NCI-H2107 treated with DMSO at 0.1 percent for 48 hours (cell line): ENCODE measurements at regions not wholly inside any gene's neighbourhood (a gene's known extent, or its start where the extent isn't known, plus 50 kb on each side); places are given as distances from the start of the nearest gene placed in this dataset.

ENCODE experiments used
- DNase-seq: peaks from one replicate; lab custom pipeline; 2025; ENCODE audit not compliant: unreplicated experiment; lab: John Stamatoyannopoulos, UW

GRCh38 chr1:163650624-163651023 lies 328.9 kb downstream of the NUF2 start:
- peak; percentile 90 for DNase-seq

- DNase-seq = no peak
These were observed 330.7 kb downstream of the NUF2 start for GRCh38 chr1:163652441-163652840.

- no peak for DNase-seq
These were observed 333.8 kb downstream of the NUF2 start for GRCh38 chr1:163655565-163655964.

- DNase-seq = peak; percentile 33
These were observed 334.5 kb downstream of the NUF2 start for GRCh38 chr1:163656095-163656759.

- DNase-seq = no peak
These were observed 336.0 kb downstream of the NUF2 start for GRCh38 chr1:163657719-163658118.

GRCh38 chr1:163661391-163661790 lies 339.6 kb downstream of the NUF2 start:
- no peak for DNase-seq

GRCh38 chr1:163664671-163665335 lies 343.0 kb downstream of the NUF2 start:
- DNase-seq = peak; percentile 13

- no peak for DNase-seq
These were observed 346.7 kb downstream of the NUF2 start for GRCh38 chr1:163668472-163668871.

- DNase-seq = no peak
These were observed 349.4 kb downstream of the NUF2 start for GRCh38 chr1:163670989-163671757.

GRCh38 chr1:163672976-163673758 lies 351.4 kb downstream of the NUF2 start:
- DNase-seq = no peak

- no peak for DNase-seq
These were observed 352.0 kb downstream of the NUF2 start for GRCh38 chr1:163673759-163674151.

GRCh38 chr1:163674236-163674635 lies 352.5 kb downstream of the NUF2 start:
- DNase-seq = no peak

GRCh38 chr1:163684785-163685184 lies 363.0 kb downstream of the NUF2 start:
- DNase-seq = no peak

GRCh38 chr1:163692266-163692665 lies 370.5 kb downstream of the NUF2 start:
- DNase-seq = no peak

GRCh38 chr1:163697137-163697536 lies 375.4 kb downstream of the NUF2 start:
- DNase-seq = no peak

GRCh38 chr1:163701783-163702374 lies 380.1 kb downstream of the NUF2 start:
- DNase-seq = no peak

- no peak for DNase-seq
These were observed 382.0 kb downstream of the NUF2 start for GRCh38 chr1:163703794-163704193.

GRCh38 chr1:163706915-163707314 lies 385.2 kb downstream of the NUF2 start:
- DNase-seq = no peak

GRCh38 chr1:163709636-163710035 lies 387.9 kb downstream of the NUF2 start:
- no peak for DNase-seq

GRCh38 chr1:163712321-163712720 lies 390.6 kb downstream of the NUF2 start:
- no peak for DNase-seq

GRCh38 chr1:163720294-163720693 lies 398.5 kb downstream of the NUF2 start:
- DNase-seq = no peak
